PC-3 (cell line): ENCODE measurements at regions not wholly inside any gene's neighbourhood (a gene's known extent, or its start where the extent isn't known, plus 50 kb on each side); places are given as distances from the start of the nearest gene placed in this dataset.
A peak's percentile ranks its signal among the peaks of the same experiment; 100 is the strongest.

ENCODE experiments used
- EZH2 ChIP-seq: fragments of 300-600 bp; sonication (generic); IDR thresholded peaks from one replicate; pipeline ENCODE4 v1.6.1; 2017; ENCODE audit warnings: antibody characterized with exemption, mild to moderate bottlenecking, low read length; ENCODE audit not compliant: unreplicated experiment
- EZH2phosphoT487 ChIP-seq: fragments of 300-600 bp; sonication (generic); IDR thresholded peaks from 2 replicates; pipeline ENCODE4 v1.6.1; 2018; ENCODE audit warnings: mild to moderate bottlenecking, antibody characterized with exemption, low read length, borderline replicate concordance
- TF ChIP-seq, protein P1 (sequence below): fragments of 300-600 bp; sonication (generic); conservative IDR thresholded peaks from 2 replicates; pipeline ENCODE4 v1.5.1; 2017; ENCODE audit warnings: antibody characterized with exemption, low read depth, mild to moderate bottlenecking, low read length

DNA sequence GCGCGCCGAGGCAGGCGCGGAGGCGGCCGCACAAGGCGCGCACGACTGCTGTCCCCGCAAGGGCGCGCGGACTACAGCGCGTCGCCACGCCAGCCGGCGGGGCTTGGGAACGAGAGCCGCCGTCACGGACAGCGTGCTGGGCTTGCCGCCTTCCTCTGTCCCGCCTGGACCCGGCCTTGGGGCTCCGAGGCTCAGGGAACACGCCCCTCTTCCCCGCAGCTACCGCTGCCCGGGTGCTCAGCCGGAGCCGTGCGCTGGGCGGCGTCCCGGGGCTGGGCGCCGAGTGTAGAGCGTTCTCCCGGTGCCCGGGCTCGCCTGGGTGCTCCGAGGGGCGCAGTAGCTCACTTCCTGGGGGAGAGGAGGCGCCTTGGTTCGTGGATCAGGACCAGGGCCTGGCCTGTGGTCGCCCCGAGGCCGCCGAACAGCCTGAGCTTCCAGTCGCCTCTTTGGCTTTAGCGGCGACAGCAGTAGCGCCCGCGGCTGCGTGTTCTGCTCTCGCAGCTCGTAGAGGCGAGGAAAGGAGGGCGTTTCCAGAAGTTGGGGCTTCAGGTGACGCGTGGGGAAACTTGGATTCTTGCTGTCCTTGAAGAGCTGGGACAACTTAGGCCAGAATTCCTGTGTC, 226.7 kb upstream of the C2CD4B start:
- TF ChIP-seq, protein P1, sequence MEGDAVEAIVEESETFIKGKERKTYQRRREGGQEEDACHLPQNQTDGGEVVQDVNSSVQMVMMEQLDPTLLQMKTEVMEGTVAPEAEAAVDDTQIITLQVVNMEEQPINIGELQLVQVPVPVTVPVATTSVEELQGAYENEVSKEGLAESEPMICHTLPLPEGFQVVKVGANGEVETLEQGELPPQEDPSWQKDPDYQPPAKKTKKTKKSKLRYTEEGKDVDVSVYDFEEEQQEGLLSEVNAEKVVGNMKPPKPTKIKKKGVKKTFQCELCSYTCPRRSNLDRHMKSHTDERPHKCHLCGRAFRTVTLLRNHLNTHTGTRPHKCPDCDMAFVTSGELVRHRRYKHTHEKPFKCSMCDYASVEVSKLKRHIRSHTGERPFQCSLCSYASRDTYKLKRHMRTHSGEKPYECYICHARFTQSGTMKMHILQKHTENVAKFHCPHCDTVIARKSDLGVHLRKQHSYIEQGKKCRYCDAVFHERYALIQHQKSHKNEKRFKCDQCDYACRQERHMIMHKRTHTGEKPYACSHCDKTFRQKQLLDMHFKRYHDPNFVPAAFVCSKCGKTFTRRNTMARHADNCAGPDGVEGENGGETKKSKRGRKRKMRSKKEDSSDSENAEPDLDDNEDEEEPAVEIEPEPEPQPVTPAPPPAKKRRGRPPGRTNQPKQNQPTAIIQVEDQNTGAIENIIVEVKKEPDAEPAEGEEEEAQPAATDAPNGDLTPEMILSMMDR: 0 out of 2 replicates have a peak, but pooled peaks have one; percentile 27
- TF ChIP-seq EZH2 (no peak), EZH2phosphoT487 (no peak)
